Epithelial cell of prostate (primary cell): ENCODE measurements at regions not wholly inside any gene's neighbourhood (a gene's known extent, or its start where the extent isn't known, plus 50 kb on each side); places are given as distances from the start of the nearest gene placed in this dataset.

ENCODE experiments used
- DNase-seq: peaks from one replicate; pipeline ENCODE4 v3.0.0-alpha.2; 2011; ENCODE audit warnings: low read depth, low spot score
- H3K27ac ChIP-seq: fragments of 450-650 bp; 2 replicates; pipeline ENCODE4 v1.5.1; 2017; ENCODE audit warnings: mild to moderate bottlenecking

DNA sequence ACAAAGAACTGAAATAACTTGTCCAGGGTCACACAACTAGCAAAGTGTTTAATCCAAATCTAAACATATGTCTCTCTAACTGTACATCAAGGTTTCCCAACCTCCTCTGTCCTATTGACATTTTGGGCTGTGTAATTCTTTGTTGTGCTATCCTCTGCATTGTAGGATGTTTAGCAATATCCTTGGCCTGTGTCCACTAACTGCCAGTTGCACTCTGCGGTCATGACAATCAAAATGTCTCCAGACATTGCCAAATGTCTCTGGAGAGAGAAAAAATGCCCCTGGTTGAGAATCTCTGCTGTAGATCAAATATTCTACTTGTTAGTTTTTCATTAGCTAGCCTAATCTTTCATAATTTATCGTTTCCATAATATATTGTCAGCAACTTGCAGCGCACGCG lies 353.4 kb upstream of the NEGR1 start:
- H3K27ac ChIP-seq: no peak overlapping the region
- DNase-seq: no peak

DNA sequence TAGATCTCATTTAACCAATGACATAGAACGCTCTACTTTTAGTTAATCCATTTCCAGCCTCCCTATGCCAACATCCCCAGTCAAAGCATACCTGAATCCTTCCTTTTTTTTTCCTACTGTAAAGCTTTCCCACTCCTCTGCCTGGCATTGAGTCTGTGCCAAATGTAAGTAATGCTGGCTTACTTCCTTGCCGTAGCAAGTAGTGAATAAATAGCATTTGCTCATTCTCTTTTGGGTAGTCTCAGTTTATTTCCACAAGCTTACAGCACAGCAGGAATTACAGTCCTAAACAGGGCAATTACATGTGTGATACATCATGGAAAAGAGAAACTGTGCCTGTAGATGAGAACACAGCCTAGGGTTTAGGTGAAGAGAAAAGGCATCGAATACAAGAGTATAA lies 352.6 kb upstream of the NEGR1 start:
- no peak overlapping the region for H3K27ac ChIP-seq
- no peak for DNase-seq

DNA sequence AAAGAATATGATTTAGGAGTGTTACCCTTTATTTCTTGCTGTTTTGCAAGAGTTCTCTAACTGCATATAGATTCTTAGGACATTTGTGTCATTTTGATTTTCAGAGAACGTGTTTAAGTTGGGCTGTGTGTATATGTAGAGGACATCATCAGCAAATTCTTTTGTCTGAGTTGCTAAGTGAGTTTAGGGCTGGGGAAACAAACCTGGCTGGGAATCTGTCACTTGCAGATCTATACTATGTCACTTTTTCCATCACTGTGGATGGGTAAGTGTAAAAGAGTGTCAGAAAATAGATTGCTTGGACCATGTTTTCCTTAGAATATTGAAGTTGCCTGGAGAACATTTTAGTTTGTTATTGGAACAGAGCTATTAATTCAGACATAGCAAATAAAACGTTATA lies 349.1 kb upstream of the NEGR1 start:
- no peak overlapping the region for H3K27ac ChIP-seq
- no peak for DNase-seq

GRCh38 chr1:72623299-72623708 lies 341.0 kb upstream of the NEGR1 start:
- H3K27ac ChIP-seq: no peak overlapping the region
- DNase-seq: no peak

- no peak for DNase-seq
Observed at GRCh38 chr1:72620453-72620852, 338.1 kb upstream of the NEGR1 start.

DNA sequence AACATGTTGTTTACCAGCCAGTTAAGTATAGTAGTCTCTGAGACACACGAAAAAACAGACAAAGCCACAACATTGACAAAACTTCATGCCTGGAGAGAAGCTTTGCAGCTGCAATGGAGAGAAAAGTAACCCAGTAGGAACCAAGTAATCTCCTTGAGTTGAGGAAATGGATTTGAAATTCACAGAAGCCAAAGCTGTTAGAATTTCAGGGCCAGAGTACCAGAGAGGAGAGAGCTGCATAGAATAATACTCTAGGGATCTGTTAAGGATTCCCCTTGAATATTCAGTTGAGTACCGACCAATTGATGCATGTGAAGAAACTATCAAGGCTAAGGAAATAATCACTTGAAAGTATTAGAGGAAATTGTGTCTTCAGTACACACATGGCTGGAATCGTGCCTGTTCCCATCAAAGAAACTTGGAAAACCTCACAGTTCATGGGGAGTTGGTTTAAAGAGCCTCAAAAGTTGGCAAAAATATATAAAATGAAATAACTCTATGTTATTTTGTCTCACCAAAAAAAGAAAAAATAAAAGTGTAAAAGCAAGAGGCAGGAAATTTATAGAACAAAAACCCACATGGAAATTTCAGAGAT lies 324.0 kb upstream of the NEGR1 start:
- H3K27ac ChIP-seq: no peak overlapping the region
- DNase-seq: no peak

More at GRCh38 chr1:72620453-72620852, 338.1 kb upstream of the NEGR1 start:
- H3K27ac ChIP-seq: no peak overlapping the region

- H3K27ac ChIP-seq: no peak overlapping the region
- DNase-seq: no peak
Observed at GRCh38 chr1:72601035-72601674, 318.8 kb upstream of the NEGR1 start.

DNA sequence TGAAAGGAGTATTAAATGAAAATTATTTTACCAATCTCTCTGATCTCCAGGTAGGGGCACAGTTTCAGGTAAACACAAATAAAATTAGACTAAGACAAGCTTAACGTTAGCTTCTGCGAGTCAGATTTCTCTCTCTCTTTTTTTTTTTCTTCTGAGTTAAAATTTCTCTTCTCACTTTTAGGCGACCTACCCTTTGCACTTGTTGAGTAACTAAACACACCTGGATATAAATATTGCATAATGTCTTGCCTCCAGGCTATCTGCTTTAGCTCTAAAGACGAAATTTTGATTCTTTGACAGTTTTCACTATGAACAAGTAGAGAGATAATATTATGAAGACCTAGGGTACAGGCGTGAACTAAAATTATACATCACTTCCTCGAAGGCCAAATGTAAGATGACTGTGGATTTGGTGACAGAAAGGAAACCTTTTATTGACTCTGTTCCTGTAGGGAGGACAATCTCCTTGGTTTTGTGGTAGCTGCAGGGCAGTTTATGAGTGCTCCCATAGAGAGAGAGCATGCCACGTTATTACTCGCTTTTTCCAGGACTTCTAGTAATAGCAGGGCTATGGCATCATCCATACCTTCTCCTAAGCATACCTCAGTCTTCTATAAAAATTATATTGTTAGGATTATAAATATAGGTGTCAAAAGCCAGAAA lies 303.8 kb upstream of the NEGR1 start:
- DNase-seq: no peak
- H3K27ac ChIP-seq: no peak overlapping the region

DNA sequence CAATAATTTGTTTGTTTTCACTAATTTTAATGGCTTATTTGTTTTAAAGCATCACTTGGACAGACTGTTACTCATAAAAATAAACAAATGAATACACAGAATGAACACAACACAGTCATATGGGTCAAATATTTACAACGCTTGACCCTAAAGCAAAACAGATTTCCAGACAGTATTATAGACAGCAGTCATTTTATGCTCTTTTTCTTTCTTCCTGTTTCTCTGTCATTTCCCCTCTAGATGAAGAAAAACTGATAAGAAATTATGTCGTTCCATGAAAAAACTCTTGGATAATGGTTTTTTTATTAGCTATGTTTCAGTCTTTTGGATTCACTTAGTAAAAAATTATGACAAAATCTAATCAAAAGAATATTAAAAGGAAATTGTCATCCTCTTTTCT lies 297.3 kb upstream of the NEGR1 start:
- no peak for DNase-seq

DNA sequence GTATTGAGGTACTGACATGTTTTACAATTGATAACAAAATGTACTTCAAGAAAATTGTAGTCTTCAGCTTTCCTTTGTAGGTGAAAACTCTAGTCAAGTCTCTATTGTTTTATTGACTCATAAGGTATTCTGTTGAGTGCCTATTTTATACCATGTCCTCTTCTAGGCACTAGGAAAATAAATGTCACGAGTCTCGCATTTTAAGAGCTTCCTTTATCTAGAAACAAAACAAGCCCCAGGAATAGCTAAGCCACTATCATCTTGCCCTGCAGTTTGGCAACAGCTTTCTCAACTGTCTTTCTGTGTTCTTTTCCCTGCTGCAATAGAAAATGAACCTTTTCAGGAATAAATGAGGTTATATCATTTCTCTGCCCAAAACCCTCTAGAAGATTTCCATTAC lies 288.5 kb upstream of the NEGR1 start:
- H3K27ac ChIP-seq: no peak overlapping the region
- DNase-seq: no peak

More for the DNA sequence above, 297.3 kb upstream of the NEGR1 start:
- no peak overlapping the region for H3K27ac ChIP-seq

GRCh38 chr1:72568113-72568512 lies 285.8 kb upstream of the NEGR1 start:
- no peak overlapping the region for H3K27ac ChIP-seq
- no peak for DNase-seq

GRCh38 chr1:72567521-72567920 lies 285.2 kb upstream of the NEGR1 start:
- DNase-seq: no peak
- no peak overlapping the region for H3K27ac ChIP-seq

DNA sequence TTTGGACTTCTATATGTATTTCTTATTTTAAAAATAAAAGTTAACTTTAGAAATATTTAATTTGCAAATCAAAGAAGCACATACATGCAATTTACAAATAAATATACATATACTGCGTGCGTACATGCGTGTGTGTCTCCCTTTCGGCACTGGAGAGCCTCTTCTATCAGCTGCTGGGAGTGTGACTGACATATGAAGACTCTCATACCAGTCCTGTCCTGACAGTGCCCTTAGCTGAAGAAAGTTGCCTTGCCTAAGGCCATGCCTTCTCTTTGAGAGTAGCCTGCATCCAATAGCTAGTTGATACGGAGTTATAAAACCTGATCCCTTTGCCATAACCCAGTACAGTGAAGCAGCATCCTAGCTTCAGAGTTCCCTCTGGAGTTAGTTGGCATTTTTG lies 282.4 kb upstream of the NEGR1 start:
- no peak overlapping the region for H3K27ac ChIP-seq
- no peak for DNase-seq

- DNase-seq: no peak
- no peak overlapping the region for H3K27ac ChIP-seq
Observed at GRCh38 chr1:72557446-72558049, 275.2 kb upstream of the NEGR1 start.

GRCh38 chr1:72547412-72547811 lies 265.1 kb upstream of the NEGR1 start:
- no peak overlapping the region for H3K27ac ChIP-seq
- DNase-seq: no peak

DNA sequence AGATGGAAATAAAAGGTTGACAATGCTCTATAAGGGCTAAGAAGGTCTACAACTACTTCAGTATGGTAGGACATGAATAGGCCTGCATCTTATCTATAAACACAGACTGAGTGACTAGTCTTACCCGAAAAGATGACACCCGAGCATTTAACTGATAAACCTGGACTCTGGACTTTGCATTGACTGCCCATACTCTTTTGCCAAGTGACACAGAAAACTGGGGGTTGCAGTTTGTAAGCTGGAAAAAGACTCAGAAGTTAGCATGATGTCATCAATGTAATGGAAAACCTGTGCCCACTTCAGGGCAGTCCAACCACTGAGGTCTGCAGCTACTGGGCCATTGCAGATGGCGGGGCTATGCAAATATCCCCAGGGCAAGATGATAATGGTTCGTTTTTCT lies 258.3 kb upstream of the NEGR1 start:
- no peak for DNase-seq
- no peak overlapping the region for H3K27ac ChIP-seq

DNA sequence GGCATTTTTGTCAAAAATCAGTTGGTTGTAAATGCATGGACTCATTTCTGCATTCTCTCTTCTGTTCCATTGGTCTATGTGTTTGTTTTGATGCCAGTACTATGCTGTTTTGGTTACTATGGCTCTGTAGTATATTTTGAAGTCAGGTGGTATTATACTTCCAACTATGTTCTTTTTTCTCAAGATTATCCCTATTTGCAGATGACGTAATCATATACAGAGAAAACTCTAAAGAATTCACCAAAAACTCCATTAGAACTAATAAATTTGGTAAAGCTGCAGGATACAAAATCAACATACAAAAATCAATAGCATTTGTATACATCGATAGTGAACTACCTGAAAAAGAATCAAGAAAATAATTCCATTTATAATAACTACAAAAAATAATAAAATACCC lies 253.1 kb upstream of the NEGR1 start:
- DNase-seq: no peak
- H3K27ac ChIP-seq: no peak overlapping the region

DNA sequence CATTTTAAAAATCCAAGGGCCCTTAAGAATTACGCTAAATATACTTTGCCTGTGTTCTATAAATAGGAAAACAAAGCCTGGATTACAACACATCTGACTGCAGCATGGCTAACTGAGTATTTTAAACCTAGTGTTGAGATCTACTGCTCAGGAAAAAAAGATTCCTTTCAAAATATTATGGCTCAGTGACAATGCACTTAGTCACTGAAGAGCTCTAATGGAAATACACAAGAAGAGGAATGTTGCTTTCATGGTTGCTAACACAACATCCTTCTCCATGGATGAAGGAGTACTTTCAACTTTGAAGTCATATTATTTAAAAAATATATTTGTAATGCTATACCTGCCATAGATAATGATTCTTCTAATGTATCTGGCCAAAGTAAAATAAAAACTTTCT lies 248.3 kb upstream of the NEGR1 start:
- no peak overlapping the region for H3K27ac ChIP-seq
- DNase-seq: no peak

DNA sequence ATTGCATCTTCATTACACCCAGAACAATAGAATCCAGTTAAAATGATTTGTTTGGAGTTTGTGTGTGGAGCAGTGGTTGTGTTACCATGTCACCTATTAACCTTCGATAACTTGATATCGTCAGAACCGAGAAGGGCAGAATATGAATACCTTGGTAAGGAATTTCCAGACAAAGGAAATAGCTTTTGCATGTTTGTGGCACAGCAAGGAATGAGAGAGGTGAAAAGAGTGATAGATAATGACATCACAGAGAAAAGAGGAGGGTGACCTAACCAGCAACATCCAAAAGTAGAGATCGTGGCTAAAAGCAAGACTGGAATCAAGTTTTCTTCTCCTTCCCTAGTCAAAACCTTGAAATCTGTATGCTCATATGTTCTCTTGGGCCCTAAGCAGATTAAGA lies 244.6 kb upstream of the NEGR1 start:
- DNase-seq: no peak
- H3K27ac ChIP-seq: no peak overlapping the region

GRCh38 chr1:72524021-72524420 lies 241.7 kb upstream of the NEGR1 start:
- H3K27ac ChIP-seq: no peak overlapping the region
- no peak for DNase-seq

DNA sequence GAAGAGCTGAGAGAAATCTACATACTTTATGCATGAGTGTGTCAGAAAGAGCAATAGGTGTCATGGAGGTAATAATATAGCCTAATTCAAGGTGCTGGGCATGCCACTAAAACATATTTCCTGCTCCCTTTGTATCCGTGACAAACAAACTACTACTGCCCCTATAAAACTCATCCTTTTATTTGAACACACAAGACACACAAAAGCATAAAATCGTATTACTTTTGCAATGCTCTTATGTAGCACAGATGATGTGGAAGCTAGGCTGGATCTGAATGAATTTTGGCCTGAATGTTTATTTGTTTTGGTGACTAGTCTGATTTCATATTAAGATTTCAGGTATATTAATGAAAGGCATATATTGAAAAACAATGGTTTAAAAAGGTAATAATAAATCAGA lies 239.3 kb upstream of the NEGR1 start:
- DNase-seq: no peak

More for the DNA sequence above, 239.3 kb upstream of the NEGR1 start:
- no peak overlapping the region for H3K27ac ChIP-seq
